ENCODE measurements at regions not wholly inside any gene's neighbourhood (a gene's known extent, or its start where the extent isn't known, plus 50 kb on each side); places are given as distances from the start of the nearest gene placed in this dataset.

DNA sequence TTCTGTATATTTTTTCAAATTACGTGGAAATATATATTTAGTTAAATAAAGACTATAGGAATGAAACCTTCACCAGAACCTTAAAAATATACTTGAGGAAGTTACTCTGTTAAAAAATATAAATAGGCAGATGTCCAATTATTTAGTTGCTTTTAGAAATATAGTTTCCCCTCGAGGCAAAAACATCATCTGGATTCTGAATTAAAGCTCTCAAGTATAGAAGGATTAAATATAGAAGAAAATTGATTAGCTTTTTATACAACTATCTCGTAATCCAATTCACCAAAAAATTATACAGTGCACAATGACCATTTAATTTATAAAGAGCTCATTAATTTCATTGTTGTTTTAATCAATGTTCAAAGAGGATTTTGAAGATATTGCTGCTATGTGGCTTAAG lies 601.4 kb downstream of the GABRG2 start:
- Histone ChIP-seq H3K36me3 (ENCODE audit: control insufficient read depth in 2 of 2, extremely low read depth in 1 of 2, insufficient read depth in 2 of 2, low read length in 2 of 2) (no peaks in the 10 kb centered on the region), H3K4me2 (ENCODE audit: insufficient read depth, low read length) (no peak overlapping the region), H3K27me3 (ENCODE audit: control insufficient read depth in 2 of 2, insufficient read depth in 2 of 2, low read length in 2 of 2) (no peaks in the 10 kb centered on the region), H4K20me1 (replicated peaks; ENCODE audit: control insufficient read depth, extremely low read depth, insufficient read depth, low read length) (no peaks in the 10 kb centered on the region), H3K9me3 (replicated peaks; ENCODE audit: control insufficient read depth, insufficient read depth, low read length) (no peaks in the 10 kb centered on the region), H3K4me1 (ENCODE audit: control insufficient read depth, extremely low read depth, insufficient read depth, low read length) (no peaks in the 10 kb centered on the region), H3K9ac (replicated peaks; ENCODE audit: extremely low read depth, insufficient read depth, low read length) (no peak overlapping the region), H2AFZ (ENCODE audit: low read depth, low read length) (no peak overlapping the region), H3K79me2 (ENCODE audit: control insufficient read depth, insufficient read depth, low read length) (no peaks in the 10 kb centered on the region), H3K4me3 (replicated peaks in 1 of 3; ENCODE audit: insufficient read depth in 1 of 3, low read depth in 1 of 3, low read length in 3 of 3) (no peak overlapping the region), H3K9me1 (replicated peaks; ENCODE audit: control insufficient read depth, extremely low read depth, insufficient read depth, low read length) (no peaks in the 10 kb centered on the region), H3K27ac (ENCODE audit: insufficient read depth, low read depth, low read length) (no peak overlapping the region)
- intact Hi-C loops (cut with micrococcal nuclease) (no loop called here), dilution Hi-C loops (cut with MboI; ENCODE audit: extremely low pct_ligation_motif_present, low sequenced_read_pairs) (no loop called here)
- BruUV-seq (replicated peaks) = no TSS peak
- FAIRE-seq (no peak), DNase-seq (ENCODE audit: low read depth, low spot score) (no peak)
- POLR2A ChIA-PET = no interaction called here
- CTCF ChIA-PET = no interaction called here
- no peak for TF ChIP-seq EZH2 (IDR thresholded peaks at IDR 0.05; ENCODE audit: borderline replicate concordance, low read depth, low read length, severe bottlenecking)
- no peak for TF ChIP-seq MYC (IDR thresholded peaks at IDR 0.05; ENCODE audit: low read depth, low read length)
- TF ChIP-seq, protein P1, sequence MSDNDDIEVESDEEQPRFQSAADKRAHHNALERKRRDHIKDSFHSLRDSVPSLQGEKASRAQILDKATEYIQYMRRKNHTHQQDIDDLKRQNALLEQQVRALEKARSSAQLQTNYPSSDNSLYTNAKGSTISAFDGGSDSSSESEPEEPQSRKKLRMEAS (IDR thresholded peaks at IDR 0.05; ENCODE audit: insufficient read depth, insufficient read length) = no peak
- no peak for TF ChIP-seq POLR2A (IDR thresholded peaks at IDR 0.05; ENCODE audit: low read depth, low read length)
- no peak for TF ChIP-seq FOS (IDR thresholded peaks at IDR 0.05; ENCODE audit: borderline replicate concordance, insufficient read depth, low read length)
- TF ChIP-seq GATA2 (IDR thresholded peaks at IDR 0.05; ENCODE audit: insufficient read depth, insufficient read length, low read depth, low read length) = no peak
- TF ChIP-seq, protein P2, sequence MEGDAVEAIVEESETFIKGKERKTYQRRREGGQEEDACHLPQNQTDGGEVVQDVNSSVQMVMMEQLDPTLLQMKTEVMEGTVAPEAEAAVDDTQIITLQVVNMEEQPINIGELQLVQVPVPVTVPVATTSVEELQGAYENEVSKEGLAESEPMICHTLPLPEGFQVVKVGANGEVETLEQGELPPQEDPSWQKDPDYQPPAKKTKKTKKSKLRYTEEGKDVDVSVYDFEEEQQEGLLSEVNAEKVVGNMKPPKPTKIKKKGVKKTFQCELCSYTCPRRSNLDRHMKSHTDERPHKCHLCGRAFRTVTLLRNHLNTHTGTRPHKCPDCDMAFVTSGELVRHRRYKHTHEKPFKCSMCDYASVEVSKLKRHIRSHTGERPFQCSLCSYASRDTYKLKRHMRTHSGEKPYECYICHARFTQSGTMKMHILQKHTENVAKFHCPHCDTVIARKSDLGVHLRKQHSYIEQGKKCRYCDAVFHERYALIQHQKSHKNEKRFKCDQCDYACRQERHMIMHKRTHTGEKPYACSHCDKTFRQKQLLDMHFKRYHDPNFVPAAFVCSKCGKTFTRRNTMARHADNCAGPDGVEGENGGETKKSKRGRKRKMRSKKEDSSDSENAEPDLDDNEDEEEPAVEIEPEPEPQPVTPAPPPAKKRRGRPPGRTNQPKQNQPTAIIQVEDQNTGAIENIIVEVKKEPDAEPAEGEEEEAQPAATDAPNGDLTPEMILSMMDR (IDR thresholded peaks at IDR 0.05; ENCODE audit: extremely low read depth in 1 of 2, insufficient read depth in 1 of 2, low read depth in 1 of 2, low read length in 2 of 2) = no peak
- no peak for TF ChIP-seq JUN (IDR thresholded peaks at IDR 0.05; ENCODE audit: borderline replicate concordance, insufficient read depth, insufficient read length, low read depth)
- TF ChIP-seq POLR2AphosphoS5 (IDR thresholded peaks at IDR 0.05; ENCODE audit: insufficient read depth, low read depth, low read length) = no peak

All from endothelial cell of umbilical vein (primary cell).